ENCODE measurements at regions not wholly inside any gene's neighbourhood (a gene's known extent, or its start where the extent isn't known, plus 50 kb on each side); places are given as distances from the start of the nearest gene placed in this dataset.

GRCh38 chr18:44054514-44054913 lies 626.2 kb upstream of the SETBP1 start:
- H3K4me3 ChIP-seq (replicated peaks; ENCODE audit: insufficient read depth, low read length) = no peak overlapping the region
- H3K27me3 ChIP-seq (ENCODE audit: insufficient read depth, poor library complexity, severe bottlenecking) = no peaks in the 10 kb centered on the region
- no peak for DNase-seq (ENCODE audit: low read depth in 1 of 2, low spot score in 1 of 2)
- no peak overlapping the region for H3K27ac ChIP-seq (replicated peaks)
- no peak for TF ChIP-seq GABPA (IDR thresholded peaks at IDR 0.05; ENCODE audit: low read depth)
- no peak for TF ChIP-seq POLR2AphosphoS5 (IDR thresholded peaks at IDR 0.05; ENCODE audit: low read depth)
- TF ChIP-seq, protein P1, sequence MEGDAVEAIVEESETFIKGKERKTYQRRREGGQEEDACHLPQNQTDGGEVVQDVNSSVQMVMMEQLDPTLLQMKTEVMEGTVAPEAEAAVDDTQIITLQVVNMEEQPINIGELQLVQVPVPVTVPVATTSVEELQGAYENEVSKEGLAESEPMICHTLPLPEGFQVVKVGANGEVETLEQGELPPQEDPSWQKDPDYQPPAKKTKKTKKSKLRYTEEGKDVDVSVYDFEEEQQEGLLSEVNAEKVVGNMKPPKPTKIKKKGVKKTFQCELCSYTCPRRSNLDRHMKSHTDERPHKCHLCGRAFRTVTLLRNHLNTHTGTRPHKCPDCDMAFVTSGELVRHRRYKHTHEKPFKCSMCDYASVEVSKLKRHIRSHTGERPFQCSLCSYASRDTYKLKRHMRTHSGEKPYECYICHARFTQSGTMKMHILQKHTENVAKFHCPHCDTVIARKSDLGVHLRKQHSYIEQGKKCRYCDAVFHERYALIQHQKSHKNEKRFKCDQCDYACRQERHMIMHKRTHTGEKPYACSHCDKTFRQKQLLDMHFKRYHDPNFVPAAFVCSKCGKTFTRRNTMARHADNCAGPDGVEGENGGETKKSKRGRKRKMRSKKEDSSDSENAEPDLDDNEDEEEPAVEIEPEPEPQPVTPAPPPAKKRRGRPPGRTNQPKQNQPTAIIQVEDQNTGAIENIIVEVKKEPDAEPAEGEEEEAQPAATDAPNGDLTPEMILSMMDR (IDR thresholded peaks at IDR 0.05; ENCODE audit: insufficient read depth, low read length) = no peak
- no peak for TF ChIP-seq SPI1 (IDR thresholded peaks at IDR 0.05; ENCODE audit: borderline replicate concordance, low read depth)
- TF ChIP-seq REST (IDR thresholded peaks at IDR 0.05; ENCODE audit: insufficient replicate concordance, low read depth) = no peak

DNA sequence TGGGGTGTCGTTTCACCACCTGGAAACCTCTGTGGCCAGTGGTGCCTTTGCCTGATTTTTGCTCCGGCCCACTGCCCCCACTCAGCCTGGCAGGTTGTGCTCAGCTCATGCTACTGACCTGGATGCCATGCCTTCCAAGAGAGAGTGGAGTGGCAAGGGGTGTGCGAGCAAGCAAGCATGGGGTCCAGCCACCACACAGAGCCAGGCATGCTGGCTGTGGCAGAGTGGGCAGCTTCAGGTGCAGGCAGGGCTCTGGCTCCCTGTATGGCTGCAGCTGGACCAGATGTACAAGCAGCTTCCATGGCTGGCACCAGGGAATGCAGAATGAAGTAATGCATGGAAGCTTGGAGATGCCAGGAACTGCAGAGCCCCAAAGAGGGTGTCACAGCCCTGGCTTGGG lies 620.5 kb upstream of the SETBP1 start:
- TF ChIP-seq GABPA (IDR thresholded peaks at IDR 0.05; ENCODE audit: low read depth) (no peak), POLR2AphosphoS5 (IDR thresholded peaks at IDR 0.05; ENCODE audit: low read depth) (no peak), SPI1 (IDR thresholded peaks at IDR 0.05; ENCODE audit: borderline replicate concordance, low read depth) (no peak), REST (IDR thresholded peaks at IDR 0.05; ENCODE audit: insufficient replicate concordance, low read depth) (no peak)
- TF ChIP-seq, protein P1 (IDR thresholded peaks at IDR 0.05; ENCODE audit: insufficient read depth, low read length) = no peak
- no peak for DNase-seq (ENCODE audit: low read depth in 1 of 2, low spot score in 1 of 2)
- H3K27ac ChIP-seq (replicated peaks) = no peak overlapping the region
- H3K4me3 ChIP-seq (replicated peaks; ENCODE audit: insufficient read depth, low read length) = no peak overlapping the region
- H3K27me3 ChIP-seq (ENCODE audit: insufficient read depth, poor library complexity, severe bottlenecking) = peaks cover 2% of the 10 kb centered on the region

GRCh38 chr18:44061438-44061837 lies 619.2 kb upstream of the SETBP1 start:
- DNase-seq (ENCODE audit: low read depth in 1 of 2, low spot score in 1 of 2) = no peak
- no peak overlapping the region for H3K4me3 ChIP-seq (replicated peaks; ENCODE audit: insufficient read depth, low read length)
- H3K27me3 ChIP-seq (ENCODE audit: insufficient read depth, poor library complexity, severe bottlenecking) = peaks cover 9% of the 10 kb centered on the region
- H3K27ac ChIP-seq (replicated peaks) = no peak overlapping the region
- TF ChIP-seq GABPA (IDR thresholded peaks at IDR 0.05; ENCODE audit: low read depth) (no peak), SPI1 (IDR thresholded peaks at IDR 0.05; ENCODE audit: borderline replicate concordance, low read depth) (no peak), POLR2AphosphoS5 (IDR thresholded peaks at IDR 0.05; ENCODE audit: low read depth) (no peak), REST (IDR thresholded peaks at IDR 0.05; ENCODE audit: insufficient replicate concordance, low read depth) (no peak)
- TF ChIP-seq, protein P1 (IDR thresholded peaks at IDR 0.05; ENCODE audit: insufficient read depth, low read length) = no peak

Data from HL-60 (cell line).